HG02943 (cell line): ENCODE measurements at regions not wholly inside any gene's neighbourhood (a gene's known extent, or its start where the extent isn't known, plus 50 kb on each side); places are given as distances from the start of the nearest gene placed in this dataset.

ENCODE experiments used
- ATAC-seq: cut with Tn5 transposase; IDR thresholded peaks from one replicate; pipeline ENCODE4 v1.9.1; 2021; ENCODE audit warnings: mild to moderate bottlenecking, low read depth, moderate library complexity; ENCODE audit not compliant: unreplicated experiment

- peak; percentile 65 for ATAC-seq
Measured at GRCh38 chr17:72510351-72511016, 389.7 kb downstream of the SOX9 start.

DNA sequence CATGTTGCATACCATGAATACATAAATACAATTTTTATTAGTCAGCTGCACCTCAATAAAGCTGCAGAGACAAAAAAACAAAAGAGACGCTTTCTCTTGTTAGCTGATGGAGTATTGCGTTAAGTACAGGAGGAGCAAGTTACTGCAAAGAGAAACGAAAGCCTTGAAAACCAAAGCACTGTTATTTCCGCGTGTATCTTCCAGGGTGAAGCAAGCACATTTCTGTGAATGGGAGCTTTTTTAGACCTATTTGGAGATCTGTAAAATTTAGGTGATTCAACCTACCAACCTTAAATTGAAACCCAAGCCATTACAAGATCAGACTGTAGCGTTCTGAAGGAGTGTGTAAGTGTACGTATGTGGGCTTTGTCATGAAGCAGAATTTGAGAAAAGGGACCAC is 390.4 kb downstream of the SOX9 start:
- no peak for ATAC-seq

- no peak for ATAC-seq
Measured at GRCh38 chr17:72511874-72512273, 391.1 kb downstream of the SOX9 start.

DNA sequence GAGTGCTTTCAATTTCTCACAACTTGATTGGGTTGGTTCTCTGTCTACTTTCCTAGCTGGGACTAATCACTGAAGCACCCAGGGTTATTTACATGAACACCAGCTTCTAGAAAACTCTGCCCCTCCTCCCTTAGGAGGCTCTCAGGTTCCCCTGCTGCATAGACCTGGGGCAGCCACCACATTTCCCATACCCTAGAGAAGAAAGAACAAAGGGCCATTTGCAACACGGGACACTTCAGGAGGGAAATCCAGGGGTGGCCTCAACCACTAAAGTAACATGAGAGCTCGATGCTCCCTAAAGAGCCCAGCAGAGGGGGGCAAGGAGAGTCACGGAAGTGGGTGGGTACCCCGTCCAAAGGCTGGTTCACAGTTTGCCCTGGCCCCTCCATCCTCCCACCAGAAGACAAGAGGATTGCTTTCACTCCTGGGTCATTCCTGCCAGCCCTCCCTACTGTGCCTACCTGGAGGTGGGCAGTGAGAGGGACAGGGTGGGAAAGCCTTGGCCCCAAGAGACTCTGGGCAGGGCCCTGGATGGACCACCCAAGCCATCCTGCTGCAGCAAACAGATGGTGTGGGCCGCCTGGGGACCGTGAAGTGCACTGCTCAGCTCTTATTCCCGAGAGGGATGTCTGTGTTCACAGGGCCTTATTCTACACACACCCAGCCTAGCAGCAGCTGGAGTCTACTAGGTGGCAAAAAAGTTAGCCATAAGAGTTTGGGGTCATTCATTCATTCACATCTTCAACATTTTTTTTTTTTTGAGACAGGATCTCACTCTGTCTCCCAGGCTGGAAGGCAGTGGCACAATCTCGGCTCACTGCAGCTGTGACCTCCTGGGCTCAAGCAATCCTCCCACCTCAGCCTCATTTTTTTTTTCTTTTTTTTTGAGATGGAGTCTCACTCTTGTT is 392.1 kb downstream of the SOX9 start:
- no peak for ATAC-seq

DNA sequence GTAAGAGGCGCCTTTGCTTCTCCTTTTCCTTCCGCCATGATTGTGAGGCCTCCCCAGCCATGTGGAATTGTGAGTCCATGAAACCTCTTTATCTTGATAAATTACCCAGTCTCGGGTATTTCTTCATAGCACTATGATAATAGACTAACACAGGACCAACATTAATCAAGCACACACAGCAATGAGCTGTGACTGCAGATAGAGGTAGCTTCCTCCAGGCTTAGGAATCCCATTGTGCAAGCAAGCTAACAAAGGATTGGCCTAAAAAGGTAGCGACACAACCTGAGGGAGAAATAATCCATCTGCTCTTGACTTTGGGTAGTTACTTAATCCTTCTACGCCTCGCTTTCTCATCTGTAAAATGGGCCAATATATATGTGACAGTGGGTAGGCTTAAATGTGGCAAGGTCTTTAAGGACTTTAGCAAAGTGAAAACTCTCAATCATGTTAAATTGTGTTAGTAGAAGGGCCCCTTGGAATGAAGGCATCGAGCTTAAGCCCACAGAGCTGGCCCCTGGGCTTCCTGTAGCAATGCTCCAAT is 393.6 kb downstream of the SOX9 start:
- ATAC-seq = no peak

- no peak for ATAC-seq
Measured at GRCh38 chr17:72514891-72515290, 394.1 kb downstream of the SOX9 start.

DNA sequence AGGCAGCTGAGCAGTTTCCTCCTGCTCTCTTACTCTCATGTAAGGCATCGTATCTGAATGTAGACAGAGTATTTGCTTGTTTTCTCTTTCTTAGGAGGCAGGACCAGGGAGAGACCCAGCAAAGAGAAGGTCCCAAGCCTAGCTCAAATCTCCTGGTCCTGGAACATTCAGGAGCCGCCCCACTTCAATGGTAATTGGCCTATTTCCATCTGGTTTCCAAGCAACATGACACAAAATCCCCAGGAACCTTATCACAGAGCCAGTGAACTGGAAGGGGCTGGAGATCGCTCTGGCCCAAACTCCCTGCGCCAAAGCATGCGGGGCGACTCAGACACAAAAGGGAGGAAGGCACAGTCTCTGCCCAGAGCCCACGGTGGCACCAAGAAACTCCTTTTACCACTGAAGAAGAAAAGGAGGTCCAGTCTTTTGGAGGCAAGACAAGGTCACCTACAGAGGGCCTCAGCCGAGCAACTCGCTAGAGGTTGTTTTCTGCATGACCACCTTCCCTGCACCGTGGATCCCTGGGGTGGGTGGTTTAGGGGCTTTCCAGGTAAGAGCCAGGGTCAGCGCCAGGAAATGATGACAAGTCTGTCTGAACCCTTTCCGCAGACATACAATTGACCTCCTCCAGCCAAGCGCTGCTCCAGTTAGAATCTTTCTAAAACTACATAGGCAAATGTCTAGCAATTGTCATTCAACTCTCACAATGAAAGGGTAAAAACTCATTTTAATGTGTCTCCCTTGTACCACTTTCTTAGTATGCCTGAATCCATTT is 394.7 kb downstream of the SOX9 start:
- no peak for ATAC-seq

- no peak for ATAC-seq
Measured at GRCh38 chr17:72516772-72517399, 396.1 kb downstream of the SOX9 start.

DNA sequence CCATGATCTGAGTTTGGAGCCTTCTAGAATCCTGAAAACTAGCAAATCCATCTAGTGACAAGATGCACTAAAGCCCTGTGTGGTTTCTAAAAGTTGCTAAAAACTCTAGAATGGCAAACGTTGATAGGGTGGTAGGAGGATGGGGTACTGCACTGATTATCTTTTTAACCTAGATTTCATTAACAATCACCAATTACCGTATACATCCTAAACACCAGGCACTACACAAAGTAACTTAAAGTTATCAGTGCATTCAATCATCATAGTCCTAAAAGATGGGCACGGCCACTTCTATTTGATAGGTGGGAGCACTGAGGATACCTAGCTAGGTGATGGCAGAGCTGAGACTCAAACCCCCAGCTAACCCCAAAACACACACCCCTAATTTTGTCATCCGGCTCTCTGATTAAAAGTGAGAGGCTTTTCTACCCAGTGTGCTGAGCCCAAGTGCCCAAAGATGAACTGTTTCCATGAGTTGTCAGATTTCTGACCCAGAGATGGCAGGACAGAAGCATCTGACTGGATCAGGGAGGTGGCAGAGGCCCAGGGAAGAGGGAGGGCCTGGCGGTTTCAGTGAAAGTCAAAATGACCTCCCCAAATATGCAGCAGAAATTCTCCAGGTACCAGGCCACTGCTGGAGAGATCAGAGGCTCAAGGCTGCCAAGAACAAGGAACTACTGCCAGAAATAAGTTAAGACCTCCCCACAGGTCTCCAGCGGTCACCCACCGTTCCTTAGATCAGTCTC is 396.8 kb downstream of the SOX9 start:
- ATAC-seq = no peak

DNA sequence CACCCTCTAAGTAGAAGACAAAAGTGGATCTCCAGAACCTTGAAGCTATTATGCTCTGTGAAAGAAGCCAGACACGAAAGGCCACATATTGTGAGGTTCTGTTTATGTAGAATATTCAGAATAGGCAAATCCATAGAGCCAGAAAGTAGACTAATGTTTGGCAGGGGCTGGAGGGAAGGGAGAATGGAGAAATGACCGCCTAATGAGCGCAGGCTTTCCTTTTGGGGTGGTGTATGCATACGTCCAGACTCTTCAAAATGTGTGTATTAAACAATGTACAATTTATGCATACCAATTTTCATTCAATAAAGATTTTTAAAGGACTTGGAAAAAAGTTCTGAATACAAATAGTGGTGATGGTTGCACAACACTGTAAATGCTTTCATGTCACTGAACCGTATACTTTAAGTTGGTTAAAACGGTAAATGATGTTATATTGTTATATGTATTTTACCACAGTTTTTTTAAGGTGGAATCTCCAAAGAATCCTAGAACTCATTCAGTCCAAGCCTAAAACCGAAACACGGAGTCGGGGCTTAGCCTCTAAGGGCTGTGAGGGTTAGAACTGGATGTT is 397.4 kb downstream of the SOX9 start:
- ATAC-seq = no peak

DNA sequence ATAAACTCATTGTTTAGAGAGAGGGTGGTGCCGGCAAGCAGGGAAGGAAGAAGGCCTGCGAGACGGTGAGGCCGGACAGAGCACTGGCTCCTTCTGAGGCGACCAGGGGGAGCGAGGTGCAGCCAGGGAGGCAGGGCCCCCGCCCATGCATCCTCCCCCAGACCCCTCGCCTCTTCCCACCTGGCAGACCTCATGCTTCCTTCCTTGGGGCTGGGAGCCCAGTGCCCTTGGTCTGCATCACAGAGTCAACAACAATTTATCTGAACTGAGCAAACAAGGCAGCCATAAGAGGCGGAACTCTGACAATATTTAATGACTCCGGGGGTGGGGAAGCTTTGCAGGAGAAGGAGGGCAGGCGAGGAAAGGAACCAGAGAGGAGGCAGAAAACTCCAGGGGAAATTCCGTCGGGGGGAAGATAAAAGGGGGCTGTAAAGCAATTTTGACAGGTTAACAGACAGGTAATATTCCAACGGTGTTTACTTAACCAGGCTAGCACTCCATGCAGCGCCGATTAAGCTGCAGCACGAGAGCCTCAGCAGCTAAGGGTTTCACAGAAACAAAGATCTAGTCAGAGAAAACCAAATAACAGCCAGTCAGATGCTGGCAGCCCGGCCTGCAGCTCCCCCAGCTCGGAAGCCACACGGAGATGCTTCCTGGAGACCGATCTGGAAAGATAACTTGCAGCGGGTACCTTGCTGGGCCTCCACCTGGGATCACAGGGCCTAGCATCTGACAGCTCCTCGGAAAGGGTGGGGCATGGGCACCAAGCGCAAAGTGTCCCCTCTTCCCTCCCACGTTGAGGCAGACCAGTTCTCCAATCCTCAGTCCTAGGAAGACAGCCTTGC is 398.2 kb downstream of the SOX9 start:
- no peak for ATAC-seq

DNA sequence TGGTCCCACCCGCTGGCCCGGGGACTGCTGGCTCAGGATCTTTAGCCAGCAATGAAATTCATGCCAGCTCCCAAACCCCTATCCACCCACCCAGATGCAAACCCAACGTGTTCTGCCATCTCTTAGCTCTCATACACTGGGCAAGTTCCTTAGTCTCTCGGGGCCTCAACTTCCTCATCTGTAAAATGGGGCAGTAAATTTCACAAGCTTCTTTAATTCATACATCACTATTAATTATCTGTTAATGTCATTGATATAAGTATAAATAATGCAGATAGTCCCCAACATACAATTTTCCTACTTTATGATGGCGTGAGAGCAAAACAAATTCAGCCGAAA is 398.7 kb downstream of the SOX9 start:
- no peak for ATAC-seq

DNA sequence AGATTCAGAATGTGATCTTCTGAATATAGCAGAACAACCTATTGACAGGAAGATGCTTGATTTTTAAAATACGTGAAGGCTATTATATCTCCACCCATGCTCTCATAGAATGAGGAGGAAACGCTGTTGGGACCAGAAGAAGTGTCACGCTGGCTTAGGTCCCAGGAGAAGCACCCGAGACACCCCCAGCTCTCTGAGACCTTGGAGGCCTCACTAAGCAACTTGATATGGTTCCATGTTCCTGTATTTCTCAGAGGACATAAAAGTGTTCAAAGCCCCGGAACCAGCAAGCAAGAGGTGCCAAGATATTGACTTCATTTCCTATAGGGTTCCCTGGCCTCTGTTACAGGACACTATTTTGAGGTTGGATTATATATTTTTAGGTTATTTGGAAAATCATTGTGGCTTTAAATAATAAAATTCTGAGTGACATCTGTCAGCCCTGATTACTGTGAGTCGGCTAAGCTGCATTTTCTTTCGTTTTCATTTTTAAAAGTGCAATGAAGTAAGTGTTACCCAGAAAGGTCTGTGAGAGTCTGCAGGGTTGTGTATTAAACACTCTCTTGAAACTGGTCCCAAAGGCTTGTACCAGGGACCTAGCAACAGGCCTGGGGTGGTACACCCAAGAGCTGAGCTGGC is 400.0 kb downstream of the SOX9 start:
- ATAC-seq = no peak

- no peak for ATAC-seq
Measured at GRCh38 chr17:72523491-72523890, 402.7 kb downstream of the SOX9 start.

DNA sequence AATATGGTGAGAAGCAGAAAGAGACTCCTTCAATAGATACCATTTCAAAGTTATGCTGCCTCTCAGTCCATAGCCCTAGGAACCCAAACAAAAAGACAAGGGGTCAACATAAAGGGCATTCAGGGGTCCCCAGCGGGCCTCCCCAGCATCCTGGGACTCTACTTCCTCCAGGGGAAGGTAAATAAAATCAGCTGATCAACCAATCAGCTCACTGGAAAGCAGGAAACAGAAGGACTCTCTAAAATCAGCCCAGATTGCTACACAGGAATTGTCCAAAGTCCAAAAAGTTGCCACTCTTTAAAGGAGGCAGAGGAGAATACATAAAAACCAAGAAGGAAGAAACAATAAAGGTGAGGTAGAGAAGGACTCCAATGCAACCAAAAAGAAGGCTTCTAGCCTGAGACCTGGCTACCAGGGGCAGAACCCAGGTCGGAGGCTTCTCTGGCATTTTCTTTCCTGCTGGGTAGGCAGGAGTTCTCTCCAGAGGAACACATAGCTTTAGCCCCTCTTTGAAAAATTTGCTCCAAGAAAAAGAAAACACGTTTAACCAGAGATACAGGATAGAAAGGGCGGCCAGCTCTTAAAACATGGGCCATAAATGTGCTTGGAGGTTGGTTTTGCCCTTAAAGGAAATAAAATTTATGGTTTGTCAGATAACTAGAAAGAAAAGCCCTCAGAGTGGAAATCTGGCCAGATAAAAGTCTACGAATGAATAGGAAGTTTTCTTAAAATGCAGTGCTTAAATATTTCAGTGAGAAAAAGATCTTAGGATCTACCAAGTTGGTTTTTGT is 404.6 kb downstream of the SOX9 start:
- no peak for ATAC-seq

GRCh38 chr17:72526769-72527168 is 405.9 kb downstream of the SOX9 start:
- ATAC-seq = no peak

DNA sequence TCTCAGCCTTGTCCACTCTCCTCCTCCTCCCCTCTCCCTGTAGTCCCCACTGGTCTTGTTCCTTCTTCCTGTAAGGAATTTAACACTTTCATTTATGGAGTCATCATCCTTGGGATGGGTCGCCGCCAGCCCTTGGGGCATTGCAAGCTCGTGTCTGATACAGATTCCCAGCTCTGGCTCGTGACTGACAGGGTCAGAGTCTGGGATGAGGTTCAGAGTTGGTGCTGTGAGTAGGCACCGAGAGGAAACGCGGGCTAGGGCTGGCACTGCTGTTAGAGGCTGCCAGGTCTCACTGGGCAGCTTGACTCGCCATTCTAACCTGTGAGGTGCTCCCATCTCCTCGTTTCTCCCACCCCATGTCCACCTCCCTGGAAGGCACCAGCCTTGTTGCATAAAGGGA is 407.0 kb downstream of the SOX9 start:
- ATAC-seq = no peak
